Endothelial cell of umbilical vein (primary cell): ENCODE measurements at regions not wholly inside any gene's neighbourhood (a gene's known extent, or its start where the extent isn't known, plus 50 kb on each side); places are given as distances from the start of the nearest gene placed in this dataset.

Experiments
- EZH2 ChIP-seq: IDR thresholded peaks from 2 replicates; pipeline ENCODE4 v1.6.1; 2012; ENCODE audit warnings: borderline replicate concordance, low read depth, mild to moderate bottlenecking, moderate library complexity, low read length, inconsistent platforms; ENCODE audit not compliant: severe bottlenecking
- FOS ChIP-seq: IDR thresholded peaks from 2 replicates; pipeline ENCODE4 v1.6.1; 2011; ENCODE audit warnings: mild to moderate bottlenecking, low read length, moderate library complexity, borderline replicate concordance; ENCODE audit not compliant: insufficient read depth
- JUN ChIP-seq: IDR thresholded peaks from 2 replicates; pipeline ENCODE4 v1.6.1; 2011; ENCODE audit warnings: borderline replicate concordance, low read depth; ENCODE audit not compliant: insufficient read length, insufficient read depth
- MYC ChIP-seq: IDR thresholded peaks from one replicate; pipeline ENCODE4 v1.6.1; 2011; ENCODE audit warnings: mild to moderate bottlenecking, low read depth, low read length
- POLR2A ChIP-seq: IDR thresholded peaks from 2 replicates; pipeline ENCODE4 v1.6.1; 2012; ENCODE audit warnings: low read depth, mild to moderate bottlenecking, control low read depth, low read length
- POLR2AphosphoS5 ChIP-seq: IDR thresholded peaks from 2 replicates; pipeline ENCODE4 v1.6.1; 2012; ENCODE audit warnings: low read depth, mild to moderate bottlenecking, control low read depth, low read length, moderate library complexity; ENCODE audit not compliant: insufficient read depth
- TF ChIP-seq, protein P1 (sequence below), 2 donors: IDR thresholded peaks; 1 replicate in 1 of 2; 2 replicates in 1 of 2; pipeline ENCODE4 v1.5.1; 2011; ENCODE audit warnings: low read length in 2 of 2, mild to moderate bottlenecking in 2 of 2, moderate library complexity in 2 of 2, control low read depth in 1 of 2, inconsistent platforms in 1 of 2, low read depth in 1 of 2; ENCODE audit not compliant: insufficient read depth in 1 of 2; ENCODE audit errors: extremely low read depth in 1 of 2
- TF ChIP-seq, protein P2 (sequence below): IDR thresholded peaks from 2 replicates; pipeline ENCODE4 v1.6.1; 2011; ENCODE audit not compliant: insufficient read depth, insufficient read length

- TF ChIP-seq, protein P1, sequence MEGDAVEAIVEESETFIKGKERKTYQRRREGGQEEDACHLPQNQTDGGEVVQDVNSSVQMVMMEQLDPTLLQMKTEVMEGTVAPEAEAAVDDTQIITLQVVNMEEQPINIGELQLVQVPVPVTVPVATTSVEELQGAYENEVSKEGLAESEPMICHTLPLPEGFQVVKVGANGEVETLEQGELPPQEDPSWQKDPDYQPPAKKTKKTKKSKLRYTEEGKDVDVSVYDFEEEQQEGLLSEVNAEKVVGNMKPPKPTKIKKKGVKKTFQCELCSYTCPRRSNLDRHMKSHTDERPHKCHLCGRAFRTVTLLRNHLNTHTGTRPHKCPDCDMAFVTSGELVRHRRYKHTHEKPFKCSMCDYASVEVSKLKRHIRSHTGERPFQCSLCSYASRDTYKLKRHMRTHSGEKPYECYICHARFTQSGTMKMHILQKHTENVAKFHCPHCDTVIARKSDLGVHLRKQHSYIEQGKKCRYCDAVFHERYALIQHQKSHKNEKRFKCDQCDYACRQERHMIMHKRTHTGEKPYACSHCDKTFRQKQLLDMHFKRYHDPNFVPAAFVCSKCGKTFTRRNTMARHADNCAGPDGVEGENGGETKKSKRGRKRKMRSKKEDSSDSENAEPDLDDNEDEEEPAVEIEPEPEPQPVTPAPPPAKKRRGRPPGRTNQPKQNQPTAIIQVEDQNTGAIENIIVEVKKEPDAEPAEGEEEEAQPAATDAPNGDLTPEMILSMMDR (IDR thresholded peaks at IDR 0.05; ENCODE audit: extremely low read depth in 1 of 2, insufficient read depth in 1 of 2, low read depth in 1 of 2, low read length in 2 of 2) = no peak
- TF ChIP-seq POLR2A (no peak), POLR2AphosphoS5 (no peak), FOS (no peak), JUN (no peak), MYC (no peak), EZH2 (no peak)
- TF ChIP-seq, protein P2, sequence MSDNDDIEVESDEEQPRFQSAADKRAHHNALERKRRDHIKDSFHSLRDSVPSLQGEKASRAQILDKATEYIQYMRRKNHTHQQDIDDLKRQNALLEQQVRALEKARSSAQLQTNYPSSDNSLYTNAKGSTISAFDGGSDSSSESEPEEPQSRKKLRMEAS = no peak
Observed at GRCh38 chr1:55490547-55490946, 275.4 kb upstream of the USP24 start.
